ENCODE measurements at regions not wholly inside any gene's neighbourhood (a gene's known extent, or its start where the extent isn't known, plus 50 kb on each side); places are given as distances from the start of the nearest gene placed in this dataset.

DNA sequence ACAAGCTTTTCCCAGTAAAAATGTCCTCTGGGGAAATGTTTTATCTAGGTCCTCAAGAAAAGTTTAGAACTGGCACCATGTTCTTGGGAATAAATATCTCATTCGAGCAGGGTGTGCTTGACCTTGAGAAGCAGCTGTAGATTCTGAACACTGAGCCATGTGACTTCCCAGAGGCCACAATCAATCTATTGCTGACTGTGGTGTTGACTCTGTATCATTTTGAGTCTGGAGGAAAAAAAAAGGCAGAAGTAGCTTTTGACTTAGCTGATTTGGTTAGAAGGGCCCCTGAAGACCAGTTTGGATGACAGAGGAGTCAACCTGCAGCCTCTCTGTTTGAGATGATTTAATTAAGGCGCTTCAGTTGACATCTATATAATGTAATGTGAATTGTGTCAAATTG is 592.4 kb upstream of the SEL1L start:
- dilution Hi-C loops (cut with MboI; ENCODE audit: extremely low pct_ligation_motif_present, low sequenced_read_pairs): no loop called here
- no peak overlapping the region for H3K4me2 ChIP-seq (ENCODE audit: insufficient read depth, low read length)
- intact Hi-C loops (cut with micrococcal nuclease): no loop called here
- no peaks in the 10 kb centered on the region for H3K9me1 ChIP-seq (replicated peaks; ENCODE audit: control insufficient read depth, extremely low read depth, insufficient read depth, low read length)
- no peaks in the 10 kb centered on the region for H4K20me1 ChIP-seq (replicated peaks; ENCODE audit: control insufficient read depth, extremely low read depth, insufficient read depth, low read length)
- H3K79me2 ChIP-seq (ENCODE audit: control insufficient read depth, insufficient read depth, low read length): no peaks in the 10 kb centered on the region
- BruUV-seq (replicated peaks): no TSS peak
- ChIA-PET POLR2A (no interaction called here), CTCF (no interaction called here)
- no peaks in the 10 kb centered on the region for H3K27me3 ChIP-seq (ENCODE audit: control insufficient read depth in 2 of 2, insufficient read depth in 2 of 2, low read length in 2 of 2)
- no peak overlapping the region for H3K4me3 ChIP-seq (replicated peaks in 1 of 3; ENCODE audit: insufficient read depth in 1 of 3, low read depth in 1 of 3, low read length in 3 of 3)
- FAIRE-seq (no peak), DNase-seq (ENCODE audit: low read depth, low spot score) (no peak)
- no peak for TF ChIP-seq MYC (IDR thresholded peaks at IDR 0.05; ENCODE audit: low read depth, low read length)
- TF ChIP-seq POLR2AphosphoS5 (IDR thresholded peaks at IDR 0.05; ENCODE audit: insufficient read depth, low read depth, low read length): no peak
- no peak for TF ChIP-seq FOS (IDR thresholded peaks at IDR 0.05; ENCODE audit: borderline replicate concordance, insufficient read depth, low read length)
- TF ChIP-seq, protein P1, sequence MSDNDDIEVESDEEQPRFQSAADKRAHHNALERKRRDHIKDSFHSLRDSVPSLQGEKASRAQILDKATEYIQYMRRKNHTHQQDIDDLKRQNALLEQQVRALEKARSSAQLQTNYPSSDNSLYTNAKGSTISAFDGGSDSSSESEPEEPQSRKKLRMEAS (IDR thresholded peaks at IDR 0.05; ENCODE audit: insufficient read depth, insufficient read length): no peak
- TF ChIP-seq EZH2 (IDR thresholded peaks at IDR 0.05; ENCODE audit: borderline replicate concordance, low read depth, low read length, severe bottlenecking): no peak
- H3K9me3 ChIP-seq (replicated peaks; ENCODE audit: control insufficient read depth, insufficient read depth, low read length): peaks cover 5% of the 10 kb centered on the region
- no peak overlapping the region for H3K27ac ChIP-seq (ENCODE audit: insufficient read depth, low read depth, low read length)
- H3K4me1 ChIP-seq (ENCODE audit: control insufficient read depth, extremely low read depth, insufficient read depth, low read length): no peaks in the 10 kb centered on the region
- H2AFZ ChIP-seq (ENCODE audit: low read depth, low read length): no peak overlapping the region
- H3K36me3 ChIP-seq (ENCODE audit: control insufficient read depth in 2 of 2, extremely low read depth in 1 of 2, insufficient read depth in 2 of 2, low read length in 2 of 2): no peaks in the 10 kb centered on the region
- no peak overlapping the region for H3K9ac ChIP-seq (replicated peaks; ENCODE audit: extremely low read depth, insufficient read depth, low read length)

- H3K9ac ChIP-seq (replicated peaks; ENCODE audit: extremely low read depth, insufficient read depth, low read length): no peak overlapping the region
- no peak for TF ChIP-seq MYC (IDR thresholded peaks at IDR 0.05; ENCODE audit: low read depth, low read length)
- TF ChIP-seq POLR2AphosphoS5 (IDR thresholded peaks at IDR 0.05; ENCODE audit: insufficient read depth, low read depth, low read length): no peak
- peaks cover 3% of the 10 kb centered on the region for H3K9me3 ChIP-seq (replicated peaks; ENCODE audit: control insufficient read depth, insufficient read depth, low read length)
- DNase-seq (ENCODE audit: low read depth, low spot score): no peak
- no peaks in the 10 kb centered on the region for H3K27me3 ChIP-seq (ENCODE audit: control insufficient read depth in 2 of 2, insufficient read depth in 2 of 2, low read length in 2 of 2)
- ChIA-PET CTCF (no interaction called here), POLR2A (no interaction called here)
- no peak overlapping the region for H3K27ac ChIP-seq (ENCODE audit: insufficient read depth, low read depth, low read length)
- H3K4me2 ChIP-seq (ENCODE audit: insufficient read depth, low read length): no peak overlapping the region
- no peak overlapping the region for H2AFZ ChIP-seq (ENCODE audit: low read depth, low read length)
- no peaks in the 10 kb centered on the region for H3K9me1 ChIP-seq (replicated peaks; ENCODE audit: control insufficient read depth, extremely low read depth, insufficient read depth, low read length)
- no peaks in the 10 kb centered on the region for H4K20me1 ChIP-seq (replicated peaks; ENCODE audit: control insufficient read depth, extremely low read depth, insufficient read depth, low read length)
- no peaks in the 10 kb centered on the region for H3K36me3 ChIP-seq (ENCODE audit: control insufficient read depth in 2 of 2, extremely low read depth in 1 of 2, insufficient read depth in 2 of 2, low read length in 2 of 2)
- H3K79me2 ChIP-seq (ENCODE audit: control insufficient read depth, insufficient read depth, low read length): no peaks in the 10 kb centered on the region
- no peaks in the 10 kb centered on the region for H3K4me1 ChIP-seq (ENCODE audit: control insufficient read depth, extremely low read depth, insufficient read depth, low read length)
- no peak overlapping the region for H3K4me3 ChIP-seq (replicated peaks in 1 of 3; ENCODE audit: insufficient read depth in 1 of 3, low read depth in 1 of 3, low read length in 3 of 3)
- no TSS peak for BruUV-seq (replicated peaks)
- intact Hi-C loops (cut with micrococcal nuclease) (no loop called here), dilution Hi-C loops (cut with MboI; ENCODE audit: extremely low pct_ligation_motif_present, low sequenced_read_pairs) (no loop called here)
- FAIRE-seq: no peak
Measured at GRCh38 chr14:82134411-82134810, 600.8 kb upstream of the SEL1L start.
